Prostate gland (tissue), 2 donors: ENCODE measurements at regions not wholly inside any gene's neighbourhood (a gene's known extent, or its start where the extent isn't known, plus 50 kb on each side); places are given as distances from the start of the nearest gene placed in this dataset.

ENCODE experiments used
- DNase-seq: peaks from one replicate; pipeline ENCODE4 v3.0.0-alpha.2; 2019; ENCODE audit warnings: low spot score
- H3K27ac ChIP-seq, 2 donors: fragments of 200-600 bp; sonication (generic); 2 replicates each; pipeline ENCODE4 v1.5.1; 2017 to 2019
- H3K27me3 ChIP-seq: fragments of 200-600 bp; sonication (generic); replicated peaks from 2 replicates; pipeline ENCODE4 v1.5.1; 2019; ENCODE audit not compliant: insufficient read depth
- H3K36me3 ChIP-seq, 2 donors: fragments of 200-600 bp; sonication (generic); 1 replicate in 1 of 2; 2 replicates in 1 of 2; pipeline versions ENCODE4 v1.5.1 to v1.8.1; 2017 to 2019
- H3K4me1 ChIP-seq: fragments of 200-600 bp; sonication (generic); replicated peaks from 2 replicates; pipeline ENCODE4 v1.5.1; 2019
- H3K4me3 ChIP-seq, 2 donors: fragments of 200-600 bp; sonication (generic); 2 replicates each; pipeline ENCODE4 v1.5.1; 2017 to 2019
- H3K9me3 ChIP-seq: fragments of 200-600 bp; sonication (generic); 2 replicates; pipeline ENCODE4 v1.5.1; 2017
- POLR2A ChIP-seq: fragments of 450-650 bp; IDR thresholded peaks from one replicate; pipeline ENCODE4 v1.6.1; 2016; ENCODE audit warnings: antibody characterized with exemption, mild to moderate bottlenecking
- POLR2AphosphoS5 ChIP-seq: sonication (generic); formaldehyde crosslinking; IDR thresholded peaks from one replicate; pipeline ENCODE4 v1.6.1; 2017; ENCODE audit warnings: antibody characterized with exemption
- WGBS: methylation state at CpG from one replicate; pipeline ENCODE4 v1.1.5; 2018; 5-methylcytosine and 5-hydroxymethylcytosine counted together
- intact Hi-C: fragments of 100-400 bp; cut with DNase I; formaldehyde crosslinking; loops from one replicate; pipeline ENCODE4 v1.14.2; 2022
- TF ChIP-seq, protein P1 (sequence below), 4 experiments: fragments of 200-600 bp in 2 of 4; fragments of 450-650 bp in 2 of 4; sonication (generic) in 2 of 4; IDR thresholded peaks; 1 replicate in 3 of 4; 2 replicates in 1 of 4; pipeline ENCODE4 v1.5.1; 2016 to 2019; ENCODE audit warnings: antibody characterized with exemption in 4 of 4, mild to moderate bottlenecking in 2 of 4, moderate library complexity in 2 of 4

DNA sequence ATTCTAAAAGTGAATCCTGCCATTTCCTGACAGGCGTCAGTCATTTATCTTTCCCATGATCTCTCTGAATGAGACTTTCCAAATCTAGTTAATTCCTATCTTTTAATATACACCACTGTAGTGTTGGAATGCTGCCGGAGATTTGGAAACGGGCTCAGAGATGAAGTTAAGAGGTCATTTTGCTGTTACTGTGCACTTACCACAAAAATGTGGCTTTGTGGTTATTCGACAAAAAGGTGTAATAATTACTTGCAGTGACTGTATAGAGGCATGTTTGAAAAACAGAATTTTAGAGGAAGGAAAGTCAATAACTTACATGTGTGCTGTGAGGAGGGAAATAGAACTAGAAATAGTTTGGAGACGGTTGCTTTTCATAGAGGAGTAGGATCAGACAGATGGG, 460.2 kb upstream of the BTBD3 start:
- WGBS: 86% methylated on average over 5 of the region's 5 CpGs
- H3K27me3 ChIP-seq: no peaks in the 10 kb centered on the region
- H3K4me3 ChIP-seq: no peak overlapping the region
- no peaks in the 10 kb centered on the region for H3K4me1 ChIP-seq
- no peaks in the 10 kb centered on the region for H3K9me3 ChIP-seq
- TF ChIP-seq POLR2A (no peak), POLR2AphosphoS5 (no peak)
- TF ChIP-seq, protein P1, sequence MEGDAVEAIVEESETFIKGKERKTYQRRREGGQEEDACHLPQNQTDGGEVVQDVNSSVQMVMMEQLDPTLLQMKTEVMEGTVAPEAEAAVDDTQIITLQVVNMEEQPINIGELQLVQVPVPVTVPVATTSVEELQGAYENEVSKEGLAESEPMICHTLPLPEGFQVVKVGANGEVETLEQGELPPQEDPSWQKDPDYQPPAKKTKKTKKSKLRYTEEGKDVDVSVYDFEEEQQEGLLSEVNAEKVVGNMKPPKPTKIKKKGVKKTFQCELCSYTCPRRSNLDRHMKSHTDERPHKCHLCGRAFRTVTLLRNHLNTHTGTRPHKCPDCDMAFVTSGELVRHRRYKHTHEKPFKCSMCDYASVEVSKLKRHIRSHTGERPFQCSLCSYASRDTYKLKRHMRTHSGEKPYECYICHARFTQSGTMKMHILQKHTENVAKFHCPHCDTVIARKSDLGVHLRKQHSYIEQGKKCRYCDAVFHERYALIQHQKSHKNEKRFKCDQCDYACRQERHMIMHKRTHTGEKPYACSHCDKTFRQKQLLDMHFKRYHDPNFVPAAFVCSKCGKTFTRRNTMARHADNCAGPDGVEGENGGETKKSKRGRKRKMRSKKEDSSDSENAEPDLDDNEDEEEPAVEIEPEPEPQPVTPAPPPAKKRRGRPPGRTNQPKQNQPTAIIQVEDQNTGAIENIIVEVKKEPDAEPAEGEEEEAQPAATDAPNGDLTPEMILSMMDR (IDR thresholded peaks at IDR 0.05): no peak
- no peak for DNase-seq
- no peak overlapping the region for H3K27ac ChIP-seq
- no peaks in the 10 kb centered on the region for H3K36me3 ChIP-seq
- intact Hi-C loops: no loop called here

DNA sequence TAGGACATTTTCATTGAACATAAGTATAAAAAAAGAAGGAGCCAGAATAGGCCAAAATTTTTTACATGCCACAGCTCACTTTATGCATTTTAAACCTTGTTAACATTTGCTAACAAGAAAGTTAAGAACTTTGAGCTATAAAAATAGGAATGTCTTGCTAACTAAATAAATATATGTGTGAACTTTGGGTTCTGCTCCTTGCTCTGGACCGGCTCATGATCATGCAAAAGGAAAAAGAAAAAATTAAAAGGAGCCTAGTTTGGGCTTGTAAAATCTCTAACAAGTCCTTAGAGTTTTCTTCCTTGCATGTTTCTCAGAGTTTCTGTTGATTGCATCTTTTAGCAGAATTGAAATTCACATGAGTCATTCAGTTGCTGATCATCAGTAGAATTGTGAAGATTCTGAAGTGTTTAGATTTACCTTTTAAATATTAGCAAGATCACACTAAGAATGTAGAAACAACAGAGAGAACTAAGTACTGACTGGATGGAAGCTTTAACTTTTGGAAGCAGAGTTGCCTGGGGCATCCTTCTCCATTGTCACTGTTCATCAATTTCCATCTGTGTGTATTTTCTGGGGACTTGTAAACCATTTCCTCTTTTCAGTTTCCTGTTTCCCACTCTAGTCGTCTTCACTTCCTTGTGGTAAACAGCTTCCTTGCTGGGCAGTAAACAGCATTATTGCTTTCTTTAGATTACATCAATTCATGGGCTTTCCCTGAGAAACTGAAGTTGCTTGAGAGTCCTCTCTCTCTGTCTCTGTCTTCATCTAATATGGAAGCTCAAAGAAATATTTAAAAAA, 458.4 kb upstream of the BTBD3 start:
- H3K9me3 ChIP-seq: no peaks in the 10 kb centered on the region
- no peaks in the 10 kb centered on the region for H3K27me3 ChIP-seq
- no peak overlapping the region for H3K4me3 ChIP-seq
- H3K36me3 ChIP-seq: no peaks in the 10 kb centered on the region
- WGBS: 19% methylated on average over 2 of the region's 2 CpGs
- no peak overlapping the region for H3K27ac ChIP-seq
- H3K4me1 ChIP-seq: no peaks in the 10 kb centered on the region
- TF ChIP-seq POLR2A: no peak
- no peak for TF ChIP-seq POLR2AphosphoS5
- TF ChIP-seq, protein P1 (IDR thresholded peaks at IDR 0.05): no peak
- intact Hi-C loops: no loop called here
- DNase-seq: no peak

DNA sequence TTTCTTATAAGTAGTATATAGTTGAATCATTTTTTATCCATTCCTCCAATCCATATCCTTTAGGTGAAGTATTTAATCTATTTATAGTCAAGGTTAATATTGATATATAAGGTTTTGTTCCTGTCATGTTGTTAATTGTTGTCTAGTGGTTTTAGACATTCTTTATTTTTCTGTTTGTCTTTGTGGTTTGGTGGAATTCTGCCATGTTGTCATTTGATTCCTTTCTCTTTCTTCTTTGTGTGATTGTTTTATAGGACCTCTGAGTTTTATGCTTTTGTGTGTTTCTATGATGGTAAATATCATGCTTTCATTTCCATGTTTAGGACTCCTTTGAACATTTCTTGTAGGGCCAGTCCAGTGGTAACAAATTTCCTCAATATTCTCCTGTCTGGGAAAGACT, 450.3 kb upstream of the BTBD3 start:
- H3K9me3 ChIP-seq: no peaks in the 10 kb centered on the region
- H3K4me1 ChIP-seq: no peaks in the 10 kb centered on the region
- no peak for DNase-seq
- no peaks in the 10 kb centered on the region for H3K27me3 ChIP-seq
- TF ChIP-seq, protein P1 (IDR thresholded peaks at IDR 0.05): no peak
- no peak for TF ChIP-seq POLR2AphosphoS5
- TF ChIP-seq POLR2A: no peak
- intact Hi-C loops: no loop called here
- H3K36me3 ChIP-seq: no peaks in the 10 kb centered on the region
- H3K4me3 ChIP-seq: no peak overlapping the region
- H3K27ac ChIP-seq: no peak overlapping the region

DNA sequence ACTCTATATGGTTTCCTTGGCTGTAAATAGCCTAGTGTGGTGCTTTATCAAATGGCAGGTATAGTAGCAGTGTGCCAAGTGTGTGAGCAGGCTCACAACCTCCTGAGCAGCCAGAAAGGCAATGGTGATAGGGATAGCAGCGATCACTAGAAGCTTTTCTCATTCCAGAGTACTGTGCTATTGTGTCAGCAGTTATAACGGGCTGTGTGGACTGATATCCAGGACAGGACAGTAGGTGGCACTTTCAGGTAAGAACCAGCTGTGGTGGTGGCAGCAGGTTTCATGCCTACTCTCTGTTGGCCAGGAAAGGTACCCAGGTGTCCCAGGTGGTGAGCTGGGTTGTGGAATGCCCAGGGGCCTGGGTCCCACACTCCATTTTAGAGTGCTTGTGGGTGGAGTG, 448.8 kb upstream of the BTBD3 start:
- TF ChIP-seq POLR2A (no peak), POLR2AphosphoS5 (no peak)
- TF ChIP-seq, protein P1 (IDR thresholded peaks at IDR 0.05): no peak
- DNase-seq: no peak
- Histone ChIP-seq H3K36me3 (no peaks in the 10 kb centered on the region), H3K4me1 (no peaks in the 10 kb centered on the region), H3K9me3 (no peaks in the 10 kb centered on the region), H3K27ac (no peak overlapping the region), H3K27me3 (no peaks in the 10 kb centered on the region), H3K4me3 (no peak overlapping the region)
- 97% methylated on average over 2 of the region's 2 CpGs for WGBS
- intact Hi-C loops: no loop called here

DNA sequence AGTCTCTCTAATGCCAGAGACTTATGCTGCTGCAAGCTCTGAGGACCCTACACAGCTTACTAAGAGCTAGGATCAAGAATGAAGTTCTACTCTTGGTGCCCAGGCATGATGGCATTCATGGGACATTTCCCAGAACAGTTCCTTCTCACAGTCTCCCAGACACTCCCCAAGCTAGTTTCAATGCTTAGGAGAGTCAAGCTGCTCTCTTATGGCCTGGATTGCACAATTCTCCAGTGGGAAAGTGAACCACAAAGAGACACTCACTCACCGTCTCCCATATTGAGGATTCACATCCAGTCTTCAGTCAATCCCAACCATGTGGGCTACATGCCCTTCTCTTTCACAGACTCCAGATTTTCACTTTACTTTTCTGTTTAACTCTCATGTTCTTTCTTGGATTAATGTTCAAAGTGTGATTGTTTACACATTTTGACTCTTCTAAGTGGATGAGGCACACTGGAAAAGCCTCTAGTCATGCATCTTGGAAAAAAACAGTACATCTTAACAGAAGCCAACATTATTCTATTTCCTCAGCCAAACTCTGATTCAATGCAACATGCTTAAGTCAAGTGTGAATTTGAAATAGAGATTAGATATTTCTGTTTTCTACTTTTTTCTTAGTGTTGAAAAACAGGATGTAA, 447.8 kb upstream of the BTBD3 start:
- Histone ChIP-seq H3K27ac (no peak overlapping the region), H3K4me3 (no peak overlapping the region), H3K4me1 (no peaks in the 10 kb centered on the region), H3K9me3 (no peaks in the 10 kb centered on the region), H3K27me3 (no peaks in the 10 kb centered on the region), H3K36me3 (no peaks in the 10 kb centered on the region)
- TF ChIP-seq, protein P1 (IDR thresholded peaks at IDR 0.05): no peak
- no peak for TF ChIP-seq POLR2A
- TF ChIP-seq POLR2AphosphoS5: no peak
- WGBS: 74% methylated on average over 1 of the region's 1 CpG
- DNase-seq: no peak
- intact Hi-C loops: no loop called here
